Caki2 (cell line): ENCODE measurements at regions not wholly inside any gene's neighbourhood (a gene's known extent, or its start where the extent isn't known, plus 50 kb on each side); places are given as distances from the start of the nearest gene placed in this dataset.
A peak's percentile ranks its signal among the peaks of the same experiment; 100 is the strongest.

Source experiments
- DNase-seq: peaks from one replicate; pipeline ENCODE4 v3.0.0-alpha.2; 2015; ENCODE audit warnings: low read depth
- in situ Hi-C: cut with HindIII; loops from 2 replicates; pipeline ENCODE4 v1.10.0; 2016; ENCODE audit warnings: low sequenced_read_pairs, low pct_unique_long_range_greater_than_20kb, mixed read lengths

DNA sequence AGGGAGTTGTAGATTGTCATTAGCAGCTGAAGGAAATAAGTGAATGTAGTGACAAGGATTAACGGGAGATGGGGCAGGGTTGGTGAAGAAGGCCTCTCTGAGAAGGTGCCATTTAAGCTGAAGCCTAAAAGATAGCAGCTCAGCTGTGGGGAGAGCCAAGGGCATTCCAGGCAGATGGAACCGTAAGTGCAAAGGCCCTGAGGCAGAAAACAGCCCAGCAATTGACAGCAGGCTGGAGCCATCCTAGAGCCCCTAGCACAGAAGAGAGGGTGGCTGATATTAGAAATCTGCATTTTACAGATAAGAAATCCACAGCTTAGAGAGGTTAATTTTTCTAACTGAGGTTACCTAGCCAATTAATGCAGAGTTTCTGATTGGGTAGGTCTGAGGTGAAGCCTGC is 374.5 kb upstream of the PROK2 start:
- no peak for DNase-seq
- in situ Hi-C loops: no loop called here

DNA sequence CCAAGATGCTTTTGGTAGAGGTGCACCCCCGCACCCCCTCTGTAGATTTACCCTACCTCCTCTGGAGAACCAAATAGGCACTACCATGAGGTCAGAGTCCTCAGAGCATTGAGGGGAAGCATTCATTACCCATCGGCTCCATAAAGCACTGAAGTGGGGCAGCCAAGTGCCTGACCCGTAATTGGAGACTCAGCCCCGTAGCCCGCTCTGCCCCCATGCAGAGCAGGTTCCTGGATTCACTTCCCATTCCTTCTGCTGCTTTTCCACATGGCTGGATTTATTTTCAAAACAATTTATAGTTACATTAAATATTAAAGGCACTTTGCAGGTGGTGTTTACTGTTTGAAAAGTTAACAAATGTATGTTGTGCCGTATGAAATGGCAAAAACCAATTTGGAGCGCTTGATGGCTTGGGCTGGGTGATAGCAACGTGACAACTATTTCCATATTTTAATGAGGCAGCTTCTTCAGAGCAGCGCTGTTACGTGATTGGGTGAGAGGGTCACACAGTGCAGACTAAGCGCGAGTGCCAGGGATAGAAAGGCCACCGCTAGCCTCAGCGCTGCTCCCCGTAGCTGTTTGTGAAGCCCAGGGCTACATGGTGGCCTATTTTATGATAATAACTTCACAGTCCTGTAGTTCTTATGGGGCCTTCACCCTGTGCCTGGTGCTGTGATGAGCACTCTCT is 373.8 kb upstream of the PROK2 start:
- in situ Hi-C loops: no loop called here
- DNase-seq: no peak

DNA sequence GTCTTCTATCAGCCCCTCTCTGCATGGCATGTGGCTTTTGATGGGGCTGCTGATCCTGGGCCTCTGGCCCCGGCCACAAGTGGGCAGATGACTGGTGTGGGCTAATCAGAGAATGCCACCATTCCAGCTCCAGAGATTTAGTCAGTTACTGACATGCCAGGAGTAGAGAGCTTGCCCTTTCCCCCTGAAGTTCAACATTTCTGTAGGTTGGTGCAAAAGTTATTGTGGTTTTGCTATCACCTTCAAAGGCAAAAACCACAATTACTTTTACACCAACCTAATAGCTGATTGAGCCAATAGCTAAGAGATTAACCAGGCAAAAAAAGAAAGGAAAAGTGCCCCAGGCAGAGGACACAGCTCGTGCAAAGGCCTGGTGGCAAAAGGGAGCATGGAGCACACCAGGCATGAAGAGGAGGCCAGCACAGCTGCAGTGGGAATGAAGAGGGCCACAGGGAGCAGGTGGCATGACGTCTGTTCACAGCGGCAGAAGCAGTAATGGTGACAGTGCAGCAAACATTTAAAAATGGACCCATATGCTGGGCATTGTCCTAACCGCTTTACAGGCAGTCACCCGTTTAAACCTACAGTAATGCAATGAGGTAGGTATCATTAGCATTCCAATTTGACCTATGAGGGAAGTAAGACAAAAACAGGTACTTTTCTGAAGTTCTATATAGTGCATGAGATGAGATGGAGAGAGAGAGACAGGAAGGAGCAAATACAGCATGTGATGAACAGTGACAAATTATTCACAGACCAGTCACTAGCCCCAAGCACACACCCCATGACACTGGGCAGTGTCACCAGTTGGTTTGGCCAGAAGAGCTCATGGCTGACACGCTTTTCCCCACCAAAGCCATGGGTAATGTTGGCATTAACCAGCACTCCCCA is 373.0 kb upstream of the PROK2 start:
- in situ Hi-C loops: no loop called here
- DNase-seq: no peak

DNA sequence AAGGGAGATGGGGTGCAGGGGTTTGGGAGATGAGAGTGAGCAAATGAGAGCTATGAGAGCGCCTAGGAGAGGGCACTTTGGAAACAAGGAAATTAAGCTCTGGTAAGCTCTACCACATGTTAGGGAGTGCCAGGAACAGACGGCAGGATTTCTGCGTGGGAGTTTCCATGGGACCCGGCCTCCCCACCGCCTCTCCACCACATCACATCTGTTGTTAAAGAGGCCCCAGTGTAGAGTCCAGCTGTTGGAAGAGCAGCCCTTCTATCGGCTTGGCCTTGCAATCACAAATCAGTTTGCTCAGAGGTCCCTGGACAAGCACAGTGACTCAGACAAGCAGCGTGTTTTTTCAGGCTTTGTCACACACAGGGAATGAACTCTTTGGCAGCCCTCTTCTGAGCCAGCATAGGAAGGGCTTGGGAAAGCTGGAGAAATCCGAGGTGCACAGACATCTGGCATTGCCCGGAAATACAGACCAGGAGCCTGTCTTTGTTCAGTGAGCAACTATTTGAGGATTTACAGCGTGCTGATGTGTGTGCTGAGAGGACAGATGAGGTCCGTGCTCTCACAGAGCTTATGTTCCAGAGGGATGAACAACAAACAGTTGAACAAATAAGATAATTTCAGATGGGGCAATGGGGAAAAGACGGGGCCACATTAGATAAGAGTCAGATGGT is 370.6 kb upstream of the PROK2 start:
- peak; percentile 64 for DNase-seq
- in situ Hi-C loops: no loop called here

DNA sequence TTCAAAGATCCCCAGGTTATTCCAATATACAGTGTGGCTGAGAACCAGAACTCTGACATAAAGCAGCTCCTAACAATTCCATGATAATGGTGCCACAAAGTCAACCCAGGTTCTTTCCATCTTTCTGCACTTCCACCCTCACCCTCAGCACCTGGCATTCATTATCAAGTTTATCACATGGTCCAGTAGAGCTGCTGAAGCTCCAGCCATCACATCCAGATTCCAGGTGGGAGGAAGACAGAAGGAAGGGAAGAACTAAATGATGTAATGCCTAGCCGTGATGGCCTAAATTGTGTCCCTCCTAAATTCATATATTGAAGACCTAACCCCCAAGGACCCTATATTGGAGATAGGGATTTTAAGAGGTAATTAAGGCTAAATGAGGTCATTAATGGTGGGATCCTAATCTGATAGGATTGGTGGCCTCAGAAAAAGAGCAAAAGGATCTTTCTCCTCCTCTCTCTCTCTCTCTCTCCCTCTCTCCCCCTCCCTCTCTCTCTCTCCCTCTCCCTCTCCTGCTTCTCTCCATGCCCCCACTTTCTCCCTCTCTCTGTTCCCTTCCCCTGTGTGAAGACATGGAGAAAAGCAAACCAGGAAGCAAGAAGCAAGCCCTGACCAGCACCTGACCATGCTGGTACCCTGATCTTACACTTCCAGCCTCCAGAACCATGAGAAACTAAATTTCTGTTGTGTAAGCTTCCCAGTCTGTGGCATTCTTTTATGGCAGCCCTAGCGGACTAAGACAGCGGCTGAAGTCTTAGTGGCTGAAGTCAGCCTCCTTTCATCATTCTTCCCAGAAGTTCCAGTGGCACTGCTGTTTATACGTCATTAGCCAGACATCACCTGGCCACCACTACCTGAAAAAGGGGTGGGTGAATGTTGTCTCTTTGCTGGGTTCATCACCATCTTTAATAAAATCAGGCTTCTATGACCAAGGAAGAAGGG is 369.7 kb upstream of the PROK2 start:
- in situ Hi-C loops: no loop called here
- no peak for DNase-seq

DNA sequence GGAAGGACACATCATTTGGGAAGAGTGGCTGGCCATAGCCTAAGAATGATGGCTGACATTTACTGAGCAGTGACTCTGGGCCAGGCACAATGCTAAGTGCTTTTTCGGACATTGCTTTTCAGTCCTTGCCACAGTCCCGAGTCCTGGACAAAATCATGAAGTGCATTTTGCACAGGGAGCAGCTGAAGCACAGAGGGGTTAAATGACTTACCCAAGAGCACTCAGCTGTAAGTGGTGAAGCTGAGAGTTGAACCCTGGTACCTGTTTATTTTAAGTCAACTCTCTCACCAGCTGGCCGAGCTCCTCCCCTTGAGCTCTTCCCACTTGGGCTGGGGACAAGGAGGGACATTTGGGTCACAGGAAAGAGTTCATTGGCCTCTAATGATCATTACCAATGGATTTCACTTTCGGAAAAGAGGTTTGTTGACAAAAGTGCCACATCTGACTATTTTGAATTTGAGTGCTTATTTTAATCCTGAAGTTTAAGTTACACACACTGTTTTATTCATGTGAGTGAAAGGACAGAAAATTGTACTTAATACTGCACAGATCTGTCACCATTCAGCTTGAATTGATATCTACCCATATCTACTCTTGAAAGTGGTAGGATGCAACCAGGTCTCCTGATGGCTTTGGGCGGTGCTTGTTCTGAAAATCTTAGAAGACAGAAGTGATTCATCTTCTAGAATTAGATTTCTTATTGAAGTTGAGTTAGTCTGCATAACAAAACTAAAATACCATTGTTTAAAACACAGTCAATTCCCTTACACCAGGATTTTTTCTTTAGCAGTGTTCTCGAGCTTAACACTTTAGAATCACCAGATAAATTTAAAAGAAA is 368.7 kb upstream of the PROK2 start:
- in situ Hi-C loops: no loop called here
- no peak for DNase-seq

DNA sequence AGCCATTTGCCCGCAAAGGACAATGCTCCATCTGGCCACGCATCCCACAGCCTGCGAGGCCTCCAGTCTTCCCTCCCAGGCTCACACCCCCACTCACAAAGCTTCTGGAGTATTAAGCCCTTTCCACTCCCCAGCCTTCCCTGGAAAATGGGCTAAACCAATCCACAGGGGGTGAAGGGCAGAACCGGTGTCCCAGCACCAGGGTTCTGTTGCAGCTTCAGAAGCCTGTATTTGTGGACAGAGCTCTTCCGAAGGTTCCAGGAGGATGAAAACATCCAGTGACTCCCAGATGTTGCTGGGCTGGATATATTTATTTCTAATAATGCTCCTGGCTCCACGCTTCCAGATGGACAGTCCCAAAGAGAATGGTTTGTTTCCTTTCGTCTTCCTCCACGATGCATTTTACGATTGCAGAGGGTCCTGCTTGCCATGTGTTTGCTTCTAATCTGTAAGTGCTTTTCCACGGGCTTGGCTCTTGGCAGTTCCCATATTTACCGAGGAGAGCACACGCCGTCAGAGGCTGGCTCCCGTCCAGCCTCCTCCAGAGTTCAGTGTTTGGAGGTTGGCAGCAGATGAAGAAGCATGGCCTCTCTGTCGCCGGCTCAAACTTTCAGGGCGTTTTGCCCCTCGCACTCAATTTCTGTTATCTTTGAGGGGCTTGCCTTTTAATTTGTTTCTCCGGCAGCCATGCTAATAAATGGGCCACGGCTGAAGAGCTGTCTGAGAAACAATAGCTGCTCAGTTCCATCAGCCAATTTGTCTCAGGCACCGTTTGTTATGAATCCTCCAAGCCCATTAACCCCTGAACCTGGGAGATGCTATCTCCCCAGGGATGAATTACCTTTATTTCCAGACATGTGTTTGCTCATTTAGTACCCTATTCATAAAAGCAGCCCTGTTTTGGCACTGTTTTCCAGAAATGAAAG is 367.9 kb upstream of the PROK2 start:
- no peak for DNase-seq
- in situ Hi-C loops: no loop called here

DNA sequence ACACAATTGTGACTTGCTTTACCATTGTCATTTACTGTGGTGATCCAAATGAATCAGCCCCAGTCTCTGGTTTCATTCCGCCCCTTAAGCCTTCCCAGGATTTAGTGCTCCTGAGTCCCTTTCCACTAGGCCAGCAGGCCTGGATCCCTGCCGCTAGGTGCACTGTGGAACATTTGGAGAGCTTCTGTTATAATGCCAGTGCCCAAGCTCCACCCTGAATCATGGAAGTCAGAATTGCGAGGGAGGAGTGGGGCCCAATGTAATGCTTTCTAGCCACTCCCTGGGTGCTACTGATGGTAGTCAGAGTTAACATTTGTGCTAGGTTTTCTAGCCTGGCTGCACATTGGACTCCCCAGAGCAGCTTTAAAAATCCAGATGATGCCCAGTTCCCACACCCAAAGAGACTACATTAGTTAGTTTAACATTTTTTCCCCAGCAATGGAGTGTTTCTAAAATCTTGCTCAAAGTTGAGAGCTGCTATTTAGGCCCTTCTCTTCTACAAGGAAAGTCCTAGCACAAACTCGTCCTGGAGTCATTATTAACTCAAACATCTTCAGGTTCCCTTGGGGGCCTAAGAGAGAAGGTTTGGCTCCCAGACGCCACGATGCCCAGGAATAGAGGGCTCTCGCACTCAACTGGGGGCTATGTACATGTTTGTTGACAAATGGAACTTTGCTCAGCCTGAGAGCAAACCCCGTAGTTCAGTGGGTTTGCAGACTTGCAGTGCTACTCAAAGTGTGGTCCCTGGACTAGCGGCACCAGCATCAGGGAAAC is 366.7 kb upstream of the PROK2 start:
- no peak for DNase-seq
- in situ Hi-C loops: no loop called here

DNA sequence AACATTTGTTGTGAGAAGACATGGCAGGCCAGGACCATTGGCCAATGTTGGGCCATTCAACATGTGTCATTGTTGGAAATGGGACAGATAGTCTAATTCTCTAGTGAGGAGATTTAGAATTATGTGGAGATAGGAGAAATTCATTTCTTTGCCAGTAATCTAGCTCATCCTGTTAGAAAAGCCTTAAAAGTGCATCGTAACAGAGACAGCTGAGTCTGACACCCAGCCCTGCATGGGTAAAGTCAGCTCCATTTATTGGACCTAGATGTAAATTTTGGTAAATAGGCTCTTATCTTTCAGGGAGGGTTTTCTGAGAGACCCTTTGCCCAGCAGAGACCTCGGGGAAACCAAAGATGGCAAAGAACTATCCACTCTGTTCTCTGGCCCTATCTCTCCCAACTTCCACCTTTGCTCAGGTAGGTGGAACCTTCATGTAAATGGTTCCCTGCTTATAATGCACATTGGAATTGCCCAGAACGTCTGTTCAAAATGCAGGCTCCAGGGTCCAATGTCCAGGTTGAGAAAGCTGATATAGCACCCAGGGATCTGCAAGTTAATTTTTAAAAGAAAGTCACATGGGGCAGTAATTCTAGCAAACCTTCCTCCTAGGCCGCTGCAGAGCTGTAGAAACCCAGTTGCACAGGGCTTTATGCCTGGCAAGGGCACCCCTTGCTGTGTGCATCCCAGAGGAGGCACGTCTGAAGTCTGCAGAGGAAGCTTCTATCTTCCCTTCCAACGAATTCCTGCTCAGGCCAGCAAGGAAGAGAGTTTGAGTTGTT is 365.9 kb upstream of the PROK2 start:
- in situ Hi-C loops: no loop called here
- DNase-seq: peak; percentile 22

DNA sequence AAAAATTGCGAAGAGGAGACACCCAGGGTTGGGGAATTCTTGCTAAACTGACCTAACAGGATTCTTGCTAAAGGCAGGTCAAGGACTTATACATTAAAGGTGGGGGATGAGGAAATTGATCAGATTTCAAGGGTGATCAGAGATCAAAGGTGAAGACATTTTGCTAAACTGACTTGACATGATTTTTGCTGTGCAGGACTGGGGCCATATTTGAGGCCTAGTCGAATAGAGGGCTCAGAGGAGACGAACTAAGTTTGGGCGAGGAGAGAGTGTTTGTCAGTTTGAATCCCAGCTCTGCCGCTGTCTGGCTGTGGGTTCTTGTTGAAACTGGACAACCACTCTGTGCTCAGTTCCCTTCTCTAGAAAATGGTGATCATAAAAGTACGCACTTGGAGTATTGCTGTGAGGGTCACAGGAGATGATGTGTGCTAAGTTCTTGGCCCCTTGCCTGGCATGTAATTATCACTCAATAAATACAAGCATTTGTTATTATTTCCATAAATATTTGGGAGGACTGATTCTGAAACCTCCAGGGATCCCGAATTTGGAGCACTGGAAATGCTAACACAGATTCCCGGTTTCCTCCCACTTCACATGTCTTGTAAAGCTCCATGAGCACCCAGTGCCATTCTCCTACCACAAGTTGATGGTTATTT is 364.8 kb upstream of the PROK2 start:
- DNase-seq: no peak
- in situ Hi-C loops: no loop called here

DNA sequence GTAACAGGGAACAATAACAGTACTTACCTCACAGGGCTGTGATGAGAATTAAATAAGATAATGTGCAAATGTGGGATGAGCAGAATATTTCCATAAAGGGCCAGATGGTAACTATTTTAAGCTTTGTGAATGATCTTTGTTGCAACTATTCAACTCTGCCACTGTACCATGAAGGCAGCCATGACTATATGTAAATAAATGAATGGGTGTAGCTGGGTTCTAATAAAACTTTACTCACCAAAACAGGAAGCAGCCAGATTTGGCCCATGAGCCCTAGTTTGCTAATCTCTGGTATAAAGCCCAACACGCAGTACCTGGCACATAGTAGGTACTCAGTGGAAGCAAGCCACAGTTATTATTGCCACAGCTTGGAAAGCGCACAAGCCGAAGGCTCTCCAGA is 362.7 kb upstream of the PROK2 start:
- in situ Hi-C loops: no loop called here
- DNase-seq: no peak

DNA sequence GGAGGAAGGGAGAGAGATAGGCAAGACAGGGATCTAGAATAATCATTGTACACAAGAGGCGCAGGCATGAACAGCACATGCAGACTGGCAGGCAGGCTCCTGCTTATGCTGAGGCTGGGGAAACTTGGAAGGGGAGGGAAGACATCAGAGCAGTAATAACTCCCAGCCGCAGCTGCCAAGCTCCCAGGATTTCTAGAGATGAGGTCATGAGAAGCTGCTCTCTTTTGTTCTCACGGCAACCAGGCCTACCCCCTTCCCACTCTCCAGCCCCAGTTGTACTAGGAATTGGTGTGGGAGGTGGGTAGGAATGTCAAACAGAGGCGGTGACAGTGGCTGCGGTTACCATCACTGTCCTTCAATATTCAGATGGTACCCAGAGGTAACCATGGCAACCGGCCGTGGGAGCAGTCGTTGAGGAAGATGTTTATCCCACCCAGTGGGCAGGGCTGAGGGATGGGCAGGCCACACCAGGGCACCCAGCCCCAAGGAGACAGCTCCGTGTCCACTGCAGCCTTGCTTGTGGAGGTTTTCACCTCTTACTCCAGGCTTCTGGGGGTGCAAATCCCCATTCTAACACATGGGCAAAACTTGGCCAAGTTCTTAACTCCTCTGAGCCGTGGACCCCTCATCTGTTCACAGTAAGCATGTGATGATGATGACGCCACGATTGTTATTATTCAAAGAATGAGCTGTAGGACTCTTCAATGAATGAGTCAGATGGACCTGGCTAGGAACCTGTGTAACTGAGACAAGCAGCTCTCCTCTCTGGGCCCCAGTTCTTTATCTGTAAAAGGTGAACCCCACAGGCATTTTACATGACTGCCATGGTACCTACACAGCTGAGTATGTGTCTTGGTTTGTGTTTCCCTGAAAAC is 360.8 kb upstream of the PROK2 start:
- in situ Hi-C loops: no loop called here
- no peak for DNase-seq

DNA sequence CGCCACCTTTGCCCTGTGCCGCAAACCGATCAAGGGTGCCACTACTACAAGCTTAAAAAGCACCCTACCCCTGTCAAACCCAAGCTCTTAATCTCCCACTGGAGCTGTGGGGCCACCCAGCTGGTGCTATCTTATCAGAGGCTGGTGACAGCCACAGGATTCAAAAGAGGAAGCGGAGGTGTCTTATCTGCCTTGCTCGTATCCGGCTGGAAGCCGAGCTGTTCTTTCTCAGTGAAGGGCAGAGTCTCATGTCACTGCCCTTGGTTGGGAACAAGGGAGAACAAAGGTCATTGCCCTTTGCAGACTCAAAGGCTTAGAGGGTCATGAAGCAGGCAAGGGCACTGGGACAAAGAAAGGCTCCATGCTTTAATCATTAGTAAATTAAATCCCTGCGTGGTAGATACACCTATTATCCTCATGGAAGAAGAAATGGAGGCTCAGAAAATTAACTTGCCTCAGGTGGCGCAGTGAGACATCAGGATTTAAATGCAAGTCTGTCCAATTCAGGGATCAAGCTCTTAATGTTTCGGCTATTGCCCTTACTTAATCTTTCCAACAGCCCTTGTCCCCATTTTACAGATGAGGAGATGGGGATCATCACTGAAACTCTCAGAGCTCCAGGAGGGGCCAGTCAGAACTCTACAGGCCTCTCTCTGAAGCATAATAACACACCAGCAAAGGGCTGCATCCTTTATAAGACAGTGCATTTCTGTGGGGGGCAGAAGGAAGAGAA is 360.0 kb upstream of the PROK2 start:
- in situ Hi-C loops: no loop called here

More for the DNA sequence above, 360.0 kb upstream of the PROK2 start:
- no peak for DNase-seq
